Kidney (tissue), 13 donors: ENCODE measurements at regions not wholly inside any gene's neighbourhood (a gene's known extent, or its start where the extent isn't known, plus 50 kb on each side); places are given as distances from the start of the nearest gene placed in this dataset.

Experiments
- DNase-seq, 5 donors: peaks; one replicate each; pipeline ENCODE4 v3.0.0-alpha.2; 2013 to 2020
- FAIRE-seq: peaks from 2 replicates; lab custom pipeline; 2012; peaks lifted over from hg19 to GRCh38; lab: Jason Lieb, UNC
- H3K27ac ChIP-seq, 2 donors: one replicate each; pipeline ENCODE4 v1.7.0; 2013; ENCODE audit warnings: low read depth in 2 of 2, low read length in 2 of 2, inconsistent platforms in 1 of 2
- H3K27me3 ChIP-seq: one replicate; pipeline ENCODE4 v1.7.1; 2013; ENCODE audit warnings: low read length, inconsistent platforms; ENCODE audit not compliant: control insufficient read depth, insufficient read depth
- H3K36me3 ChIP-seq, 3 donors: one replicate each; pipeline versions ENCODE4 v1.7.0 to v1.7.1; 2013; ENCODE audit warnings: low read length in 3 of 3, control low read depth in 1 of 3, inconsistent platforms in 1 of 3; ENCODE audit not compliant: insufficient read depth in 3 of 3, control insufficient read depth in 2 of 3
- H3K4me1 ChIP-seq, 3 donors: one replicate each; pipeline versions ENCODE4 v1.7.0 to v1.7.1; 2013; ENCODE audit warnings: low read length in 3 of 3, inconsistent platforms in 1 of 3, low read depth in 1 of 3; ENCODE audit not compliant: control insufficient read depth in 2 of 3, insufficient read depth in 2 of 3
- H3K4me3 ChIP-seq, 3 donors: one replicate each; pipeline versions ENCODE4 v1.7.0 to v1.8.1; 2013; ENCODE audit warnings: low read length in 3 of 3, control low read depth in 1 of 3, inconsistent platforms in 1 of 3
- H3K9ac ChIP-seq, 3 donors: one replicate each; pipeline versions ENCODE4 v1.7.0 to v1.7.1; 2013; ENCODE audit warnings: low read length in 3 of 3, control low read depth in 1 of 3, inconsistent platforms in 1 of 3
- H3K9me3 ChIP-seq, 3 donors: one replicate each; pipeline versions ENCODE4 v1.7.0 to v1.7.1; 2013; ENCODE audit warnings: low read length in 3 of 3, control low read depth in 1 of 3, inconsistent platforms in 1 of 3; ENCODE audit not compliant: control insufficient read depth in 2 of 3, insufficient read depth in 1 of 3
- intact Hi-C: fragments of 100-400 bp; cut with DNase I; formaldehyde crosslinking; loops from one replicate; pipeline ENCODE4 v1.11.1; 2022
- TF ChIP-seq, protein P1 (sequence below): IDR thresholded peaks from 3 replicates; pipeline ENCODE4 v1.5.1; 2012; ENCODE audit warnings: mild to moderate bottlenecking, moderate library complexity, borderline replicate concordance; ENCODE audit not compliant: insufficient read depth; ENCODE audit errors: extremely low read depth
- donor health status: control.
- donor health status: control.
- donor health status: control.
- donor health status: control.
- donor health status: control.
- donor health status: DM: yes; HTN: yes; CAD: no.
- donor health status: Normal renal cell carcinoma (clear cell type).

DNA sequence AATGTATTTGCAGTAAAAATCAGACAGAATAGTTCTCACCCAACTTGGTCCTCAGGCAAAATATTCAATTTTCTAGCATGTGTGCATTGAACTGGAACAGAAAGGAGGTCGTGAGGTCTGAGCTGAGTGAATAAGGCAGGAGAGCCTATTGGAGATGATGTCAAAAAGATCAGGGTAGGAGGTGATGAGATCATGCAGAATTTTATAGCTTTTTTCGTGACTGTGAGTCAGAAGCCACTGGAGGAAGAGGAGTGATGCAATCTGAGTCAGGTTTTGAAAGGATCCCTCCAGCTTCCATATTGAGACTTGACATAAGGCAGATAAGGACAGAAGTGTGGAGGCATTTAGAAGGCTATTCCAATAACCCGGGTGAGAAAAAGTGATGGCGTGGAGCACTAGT is 299.5 kb upstream of the SOX11 start:
- no peaks in the 10 kb centered on the region for H3K27me3 ChIP-seq
- no peaks in the 10 kb centered on the region for H3K9me3 ChIP-seq
- H3K9ac ChIP-seq: no peak overlapping the region
- FAIRE-seq (no peak), DNase-seq (no peak)
- TF ChIP-seq, protein P1, sequence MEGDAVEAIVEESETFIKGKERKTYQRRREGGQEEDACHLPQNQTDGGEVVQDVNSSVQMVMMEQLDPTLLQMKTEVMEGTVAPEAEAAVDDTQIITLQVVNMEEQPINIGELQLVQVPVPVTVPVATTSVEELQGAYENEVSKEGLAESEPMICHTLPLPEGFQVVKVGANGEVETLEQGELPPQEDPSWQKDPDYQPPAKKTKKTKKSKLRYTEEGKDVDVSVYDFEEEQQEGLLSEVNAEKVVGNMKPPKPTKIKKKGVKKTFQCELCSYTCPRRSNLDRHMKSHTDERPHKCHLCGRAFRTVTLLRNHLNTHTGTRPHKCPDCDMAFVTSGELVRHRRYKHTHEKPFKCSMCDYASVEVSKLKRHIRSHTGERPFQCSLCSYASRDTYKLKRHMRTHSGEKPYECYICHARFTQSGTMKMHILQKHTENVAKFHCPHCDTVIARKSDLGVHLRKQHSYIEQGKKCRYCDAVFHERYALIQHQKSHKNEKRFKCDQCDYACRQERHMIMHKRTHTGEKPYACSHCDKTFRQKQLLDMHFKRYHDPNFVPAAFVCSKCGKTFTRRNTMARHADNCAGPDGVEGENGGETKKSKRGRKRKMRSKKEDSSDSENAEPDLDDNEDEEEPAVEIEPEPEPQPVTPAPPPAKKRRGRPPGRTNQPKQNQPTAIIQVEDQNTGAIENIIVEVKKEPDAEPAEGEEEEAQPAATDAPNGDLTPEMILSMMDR: no peak
- no peaks in the 10 kb centered on the region for H3K36me3 ChIP-seq
- H3K4me3 ChIP-seq: no peak overlapping the region
- no peak overlapping the region for H3K27ac ChIP-seq
- no peaks in the 10 kb centered on the region for H3K4me1 ChIP-seq
- intact Hi-C loops: no loop called here

DNA sequence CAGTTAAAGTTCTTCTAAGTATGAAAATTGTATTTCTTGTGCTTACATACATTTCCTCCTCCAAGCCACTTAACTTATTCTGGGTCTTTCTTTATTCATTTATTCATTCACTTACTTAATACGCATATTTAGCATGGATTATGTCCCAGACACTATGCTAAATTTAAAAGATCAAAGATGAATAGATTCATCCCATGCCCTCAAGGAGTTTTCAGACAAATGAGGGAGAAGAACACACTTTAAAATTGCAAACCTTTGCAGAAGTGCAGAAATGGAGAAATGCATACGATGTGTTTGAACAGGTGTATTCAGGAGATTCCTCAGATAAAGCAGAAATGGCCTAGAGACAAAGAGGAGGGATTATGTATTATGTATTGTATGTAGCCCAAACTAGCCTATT is 298.7 kb upstream of the SOX11 start:
- no peak overlapping the region for H3K9ac ChIP-seq
- no peak overlapping the region for H3K27ac ChIP-seq
- TF ChIP-seq, protein P1: no peak
- no peaks in the 10 kb centered on the region for H3K4me1 ChIP-seq
- no peak for FAIRE-seq
- no peaks in the 10 kb centered on the region for H3K27me3 ChIP-seq
- no peak for DNase-seq
- H3K36me3 ChIP-seq: no peaks in the 10 kb centered on the region
- H3K4me3 ChIP-seq: no peak overlapping the region
- intact Hi-C loops: no loop called here
- no peaks in the 10 kb centered on the region for H3K9me3 ChIP-seq

DNA sequence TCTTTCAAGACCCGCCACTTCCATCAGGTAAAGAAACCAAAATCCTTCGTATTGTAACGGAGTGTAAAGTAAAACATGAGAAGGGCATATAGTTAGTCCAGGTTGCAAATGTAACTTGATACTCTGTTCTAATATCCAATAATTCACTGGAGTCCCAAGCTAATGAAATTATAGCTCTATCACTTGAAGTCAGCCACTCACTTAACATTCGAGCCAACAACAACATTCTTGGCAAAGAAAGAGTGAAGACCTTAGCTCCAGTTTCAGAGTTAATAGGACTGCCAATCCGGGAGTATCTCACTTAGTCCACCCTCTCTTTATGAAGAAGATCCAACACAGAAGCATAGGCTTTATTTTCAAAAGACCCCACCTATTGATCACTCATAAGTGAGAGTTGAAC is 298.0 kb upstream of the SOX11 start:
- Histone ChIP-seq H3K4me3 (no peak overlapping the region), H3K9me3 (no peaks in the 10 kb centered on the region), H3K4me1 (no peaks in the 10 kb centered on the region), H3K27me3 (no peaks in the 10 kb centered on the region), H3K27ac (no peak overlapping the region), H3K9ac (no peak overlapping the region), H3K36me3 (no peaks in the 10 kb centered on the region)
- FAIRE-seq (no peak), DNase-seq (peak in 2 of 5 donors; percentile 50 to 71)
- intact Hi-C loops: no loop called here
- TF ChIP-seq, protein P1: no peak

DNA sequence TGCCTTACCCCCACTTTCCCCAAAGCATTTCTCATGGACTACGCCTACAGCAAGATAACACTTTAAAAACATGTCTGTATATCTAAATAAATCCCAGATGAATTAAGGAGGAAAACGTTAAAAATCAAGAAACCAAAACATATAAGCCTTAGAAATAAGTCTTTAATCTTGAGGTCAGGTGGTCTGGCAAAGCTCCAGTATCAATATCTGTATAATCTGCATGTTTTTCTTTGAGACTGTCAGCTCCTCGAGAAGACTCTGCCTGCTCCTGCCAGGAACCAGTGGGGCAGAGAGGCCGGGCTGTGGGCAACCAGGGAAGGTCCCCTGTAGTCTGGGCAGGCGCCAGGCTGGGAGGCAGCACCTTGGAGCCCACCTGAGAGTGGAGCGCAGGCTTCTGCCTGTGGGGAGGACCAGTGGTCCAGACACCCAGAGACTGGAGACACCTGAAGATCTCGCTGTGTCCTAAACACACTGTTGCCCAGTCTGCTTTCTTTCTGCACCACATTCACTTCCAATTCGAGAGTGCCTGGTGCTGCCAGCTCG is 291.0 kb upstream of the SOX11 start:
- no peaks in the 10 kb centered on the region for H3K4me1 ChIP-seq
- intact Hi-C loops: no loop called here
- H3K36me3 ChIP-seq: no peaks in the 10 kb centered on the region
- H3K9me3 ChIP-seq: no peaks in the 10 kb centered on the region
- DNase-seq: no peak
- TF ChIP-seq, protein P1: no peak
- H3K27ac ChIP-seq: no peak overlapping the region
- no peaks in the 10 kb centered on the region for H3K27me3 ChIP-seq
- H3K9ac ChIP-seq: no peak overlapping the region
- FAIRE-seq: no peak
- no peak overlapping the region for H3K4me3 ChIP-seq
